ENCODE measurements at regions not wholly inside any gene's neighbourhood (a gene's known extent, or its start where the extent isn't known, plus 50 kb on each side); places are given as distances from the start of the nearest gene placed in this dataset.

DNA sequence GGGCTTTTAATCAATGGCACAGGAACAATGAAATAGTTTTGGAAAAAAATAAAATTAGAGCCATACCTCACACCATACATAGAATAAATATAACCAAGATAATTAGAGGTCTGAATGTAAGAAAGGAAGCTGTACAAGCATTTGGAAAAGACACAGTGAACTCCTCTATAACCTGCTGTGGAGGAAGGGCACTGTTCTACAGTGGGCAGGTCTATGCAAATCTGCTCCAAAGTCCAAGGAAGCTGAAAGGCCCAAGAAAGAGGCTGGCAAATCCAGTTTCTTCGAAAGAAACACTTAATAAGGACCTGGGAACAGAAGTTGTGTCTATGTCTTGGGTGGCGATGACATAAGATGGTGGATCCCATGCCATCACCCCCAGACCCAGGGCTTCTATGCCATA lies 169.4 kb upstream of the RALGAPA2 start:
- H3K4me3 ChIP-seq, result no peak overlapping the region
- no peaks in the 10 kb centered on the region for H3K36me3 ChIP-seq
- intact Hi-C loops (cut with DNase I; ENCODE audit: low total_unique reads), result loop anchor here (10.0 kb wide), 1 partner anchor 213 kb away; no protein-coding TSS in a partner anchor
- H3K9me3 ChIP-seq, result no peaks in the 10 kb centered on the region
- in situ Hi-C loops (cut with MboI; ENCODE audit: low sequenced_read_pairs in 4 of 4), result no loop called here
- H3K4me1 ChIP-seq, result no peaks in the 10 kb centered on the region
- DNase-seq (no peak), ATAC-seq (no peak)
- no peak overlapping the region for H3K27ac ChIP-seq
- no peaks in the 10 kb centered on the region for H3K27me3 ChIP-seq
- TF ChIP-seq POLR2A (IDR thresholded peaks at IDR 0.05) (no peak), CTCF (IDR thresholded peaks at IDR 0.05 in 4 of 5, conservative IDR thresholded peaks at IDR 0.05 in 1 of 5) (no peak)

DNA sequence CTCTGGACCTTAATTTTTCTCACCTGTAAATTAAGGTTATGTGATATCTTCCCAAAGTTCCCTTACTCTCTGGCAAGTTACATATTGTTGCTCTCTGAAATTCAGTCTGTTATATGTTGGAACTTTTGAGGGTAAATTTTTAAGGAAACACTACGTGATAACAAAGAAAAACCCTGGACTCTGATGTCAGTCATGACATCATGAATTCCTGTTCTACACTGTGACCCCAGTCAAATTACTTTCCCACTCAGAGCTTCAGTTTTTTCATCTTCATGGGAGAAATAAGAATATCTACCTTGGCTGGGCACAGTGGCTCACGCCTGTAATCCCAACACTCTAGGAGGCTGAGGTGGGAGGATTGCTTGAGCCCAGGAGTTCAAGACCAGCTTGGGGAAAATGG lies 164.6 kb upstream of the RALGAPA2 start:
- ATAC-seq, result no peak
- in situ Hi-C loops (cut with MboI; ENCODE audit: low sequenced_read_pairs in 4 of 4), result no loop called here
- Histone ChIP-seq H3K27me3 (peaks cover 0 to 8% (median 7%) of the 10 kb centered on the region in 3 donors), H3K4me1 (no peaks in the 10 kb centered on the region), H3K27ac (no peak overlapping the region), H3K4me3 (no peak overlapping the region), H3K9me3 (no peaks in the 10 kb centered on the region), H3K36me3 (no peaks in the 10 kb centered on the region)
- no peak for DNase-seq
- no peak for TF ChIP-seq POLR2A (IDR thresholded peaks at IDR 0.05)
- TF ChIP-seq CTCF (IDR thresholded peaks at IDR 0.05 in 4 of 5, conservative IDR thresholded peaks at IDR 0.05 in 1 of 5), result no peak
- intact Hi-C loops (cut with DNase I; ENCODE audit: low total_unique reads), result no loop called here

DNA sequence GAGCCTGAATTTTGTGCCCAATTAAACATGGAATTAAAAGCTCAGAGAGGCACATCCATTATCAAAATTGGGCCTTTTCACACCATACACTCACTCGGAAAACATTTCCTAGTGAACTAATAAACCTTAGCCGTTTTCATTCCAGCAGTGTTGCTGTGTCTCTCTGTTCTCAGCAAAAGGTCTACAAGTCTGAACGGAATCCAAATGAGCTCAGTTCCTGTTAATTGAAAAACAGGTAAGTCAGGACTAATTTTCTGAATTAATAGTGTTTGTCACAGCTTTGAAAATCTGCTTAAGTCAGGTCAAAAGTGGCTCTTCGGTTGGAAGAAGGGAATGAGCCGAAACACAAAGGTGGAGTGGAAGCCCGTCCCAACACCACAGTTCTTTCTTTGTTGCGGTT lies 163.3 kb upstream of the RALGAPA2 start:
- intact Hi-C loops (cut with DNase I; ENCODE audit: low total_unique reads), result no loop called here
- in situ Hi-C loops (cut with MboI; ENCODE audit: low sequenced_read_pairs in 4 of 4), result no loop called here
- ATAC-seq (no peak), DNase-seq (no peak)
- peaks cover 0 to 8% (median 7%) of the 10 kb centered on the region in 3 donors for H3K27me3 ChIP-seq
- H3K36me3 ChIP-seq, result no peaks in the 10 kb centered on the region
- no peak overlapping the region for H3K27ac ChIP-seq
- H3K4me3 ChIP-seq, result no peak overlapping the region
- no peaks in the 10 kb centered on the region for H3K4me1 ChIP-seq
- no peaks in the 10 kb centered on the region for H3K9me3 ChIP-seq
- no peak for TF ChIP-seq CTCF (IDR thresholded peaks at IDR 0.05 in 4 of 5, conservative IDR thresholded peaks at IDR 0.05 in 1 of 5)
- TF ChIP-seq POLR2A (IDR thresholded peaks at IDR 0.05), result no peak

DNA sequence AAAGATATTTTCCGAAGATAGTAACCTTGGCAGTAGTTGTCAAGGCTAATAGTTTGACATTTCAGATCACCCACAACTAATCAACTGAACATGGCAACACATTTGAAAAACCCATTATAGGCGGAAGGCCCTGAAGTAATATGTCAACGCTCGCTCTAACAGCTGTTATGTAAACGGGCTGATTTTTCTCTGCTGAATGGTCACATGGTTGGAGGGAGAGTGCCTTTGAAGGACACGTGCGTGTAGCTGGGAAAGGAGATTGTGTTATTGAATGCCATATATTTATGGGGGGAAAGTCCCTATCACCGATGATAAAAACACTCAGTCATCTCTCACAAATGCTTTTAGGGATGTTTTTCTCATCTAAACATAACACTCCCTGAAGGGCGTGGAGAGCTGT lies 160.0 kb upstream of the RALGAPA2 start:
- ATAC-seq, result no peak
- intact Hi-C loops (cut with DNase I; ENCODE audit: low total_unique reads), result no loop called here
- in situ Hi-C loops (cut with MboI; ENCODE audit: low sequenced_read_pairs in 4 of 4), result loop anchor here in 1 of 4 donors (25.0 kb wide), 3 partner anchors 165 to 465 kb away; no protein-coding TSS in a partner anchor

More for the DNA sequence above, 160.0 kb upstream of the RALGAPA2 start:
- Histone ChIP-seq H3K4me3 (no peak overlapping the region), H3K36me3 (no peaks in the 10 kb centered on the region), H3K4me1 (no peaks in the 10 kb centered on the region), H3K9me3 (no peaks in the 10 kb centered on the region), H3K27ac (no peak overlapping the region), H3K27me3 (peaks cover 0 to 11% (median 8%) of the 10 kb centered on the region in 3 donors)
- TF ChIP-seq POLR2A (IDR thresholded peaks at IDR 0.05) (no peak), CTCF (IDR thresholded peaks at IDR 0.05 in 4 of 5, conservative IDR thresholded peaks at IDR 0.05 in 1 of 5) (no peak)
- no peak for DNase-seq
